Right atrium auricular region (tissue), 2 donors: ENCODE measurements at regions not wholly inside any gene's neighbourhood (a gene's known extent, or its start where the extent isn't known, plus 50 kb on each side); places are given as distances from the start of the nearest gene placed in this dataset.

ENCODE experiments used
- DNase-seq: peaks from one replicate; pipeline ENCODE4 v3.0.0-alpha.2; 2019; ENCODE audit warnings: low spot score
- H3K27ac ChIP-seq, 2 donors: fragments of 200-600 bp; sonication (generic); 1 replicate in 1 of 2; 2 replicates in 1 of 2; pipeline ENCODE4 v1.5.1; 2016 to 2019
- H3K27me3 ChIP-seq, 2 donors: fragments of 200-600 bp; sonication (generic); one replicate each; pipeline versions ENCODE4 v1.5.1 to v1.6.0; 2017 to 2019
- H3K36me3 ChIP-seq: fragments of 200-600 bp; sonication (generic); one replicate; pipeline ENCODE4 v1.5.1; 2016
- H3K4me1 ChIP-seq, 2 donors: fragments of 200-600 bp; sonication (generic); one replicate each; pipeline versions ENCODE4 v1.5.1 to v1.6.0; 2017 to 2019
- H3K4me3 ChIP-seq, 2 donors: fragments of 200-600 bp; sonication (generic); 1 replicate in 1 of 2; 2 replicates in 1 of 2; pipeline ENCODE4 v1.5.1; 2017 to 2019; ENCODE audit warnings: mild to moderate bottlenecking in 1 of 2, moderate library complexity in 1 of 2
- H3K9me3 ChIP-seq, 2 donors: fragments of 200-600 bp; sonication (generic); one replicate each; pipeline ENCODE4 v1.5.1; 2019
- CTCF ChIP-seq, 2 donors: fragments of 200-600 bp; sonication (generic); IDR thresholded peaks; one replicate each; pipeline ENCODE4 v1.5.1; 2019; ENCODE audit warnings: antibody characterized with exemption in 2 of 2

DNA sequence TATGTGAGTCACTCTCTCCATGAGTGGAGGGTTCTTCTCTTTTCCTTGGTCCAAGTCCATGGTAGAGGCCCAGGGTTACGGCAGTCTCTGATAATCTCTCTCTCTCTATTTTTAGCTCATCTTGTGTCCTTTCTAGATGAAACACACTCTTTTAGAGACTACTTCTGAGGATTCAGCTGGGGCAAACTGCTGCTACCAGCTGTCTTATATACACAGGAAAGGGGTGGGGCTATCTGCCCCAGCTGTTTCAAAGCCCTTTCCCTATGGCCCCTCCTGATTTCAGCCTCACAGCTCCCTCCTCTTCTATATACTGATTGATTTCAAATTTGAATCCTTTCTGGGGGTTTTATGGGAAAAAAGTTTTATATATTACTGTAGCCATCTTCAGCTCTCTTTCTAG is 324.8 kb downstream of the RWDD3 start:
- Histone ChIP-seq H3K4me1 (no peaks in the 10 kb centered on the region), H3K36me3 (no peaks in the 10 kb centered on the region), H3K9me3 (peaks cover 0 to 8% of the 10 kb centered on the region in 2 donors), H3K27me3 (no peaks in the 10 kb centered on the region), H3K27ac (no peak overlapping the region), H3K4me3 (no peak overlapping the region)
- TF ChIP-seq CTCF (IDR thresholded peaks at IDR 0.05): no peak
- DNase-seq: no peak

- no peaks in the 10 kb centered on the region for H3K4me1 ChIP-seq
- H3K27ac ChIP-seq: no peak overlapping the region
- TF ChIP-seq CTCF (IDR thresholded peaks at IDR 0.05): no peak
- H3K36me3 ChIP-seq: no peaks in the 10 kb centered on the region
- H3K27me3 ChIP-seq: no peaks in the 10 kb centered on the region
- DNase-seq: no peak
- no peak overlapping the region for H3K4me3 ChIP-seq
- peaks cover 0 to 3% of the 10 kb centered on the region in 2 donors for H3K9me3 ChIP-seq
Measured at GRCh38 chr1:95561346-95561745, 327.3 kb downstream of the RWDD3 start.

DNA sequence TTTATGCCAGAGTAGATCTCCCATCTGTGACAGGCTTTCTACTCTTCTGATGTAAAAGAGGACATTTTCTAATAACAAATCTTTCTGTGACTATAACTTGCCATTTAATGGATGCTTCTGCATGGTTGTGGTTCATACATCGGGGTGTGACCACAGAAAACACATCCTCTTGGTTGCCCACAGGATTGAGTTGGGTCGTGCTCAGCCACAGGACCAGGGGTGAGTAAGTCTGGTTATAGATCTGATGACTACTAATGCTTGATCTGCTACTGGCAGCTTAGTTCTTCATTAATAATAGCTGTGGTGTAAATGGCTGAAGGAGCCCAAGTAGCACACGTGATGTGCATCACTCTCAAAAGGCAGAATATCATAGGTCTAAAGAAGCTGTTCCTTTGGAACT is 328.2 kb downstream of the RWDD3 start:
- Histone ChIP-seq H3K36me3 (no peaks in the 10 kb centered on the region), H3K27ac (no peak overlapping the region), H3K9me3 (no peaks in the 10 kb centered on the region), H3K4me1 (no peaks in the 10 kb centered on the region), H3K27me3 (no peaks in the 10 kb centered on the region), H3K4me3 (no peak overlapping the region)
- no peak for DNase-seq
- TF ChIP-seq CTCF (IDR thresholded peaks at IDR 0.05): no peak

GRCh38 chr1:95572002-95572401 is 338.0 kb downstream of the RWDD3 start:
- H3K27me3 ChIP-seq: no peaks in the 10 kb centered on the region
- H3K36me3 ChIP-seq: no peaks in the 10 kb centered on the region
- H3K27ac ChIP-seq: no peak overlapping the region
- H3K4me1 ChIP-seq: no peaks in the 10 kb centered on the region
- no peak for TF ChIP-seq CTCF (IDR thresholded peaks at IDR 0.05)
- no peak overlapping the region for H3K4me3 ChIP-seq
- no peak for DNase-seq
- no peaks in the 10 kb centered on the region for H3K9me3 ChIP-seq

GRCh38 chr1:95572962-95573361 is 339.0 kb downstream of the RWDD3 start:
- no peaks in the 10 kb centered on the region for H3K9me3 ChIP-seq
- no peak for DNase-seq
- no peak for TF ChIP-seq CTCF (IDR thresholded peaks at IDR 0.05)
- no peaks in the 10 kb centered on the region for H3K4me1 ChIP-seq
- H3K4me3 ChIP-seq: no peak overlapping the region
- no peaks in the 10 kb centered on the region for H3K36me3 ChIP-seq
- H3K27ac ChIP-seq: no peak overlapping the region
- no peaks in the 10 kb centered on the region for H3K27me3 ChIP-seq

DNA sequence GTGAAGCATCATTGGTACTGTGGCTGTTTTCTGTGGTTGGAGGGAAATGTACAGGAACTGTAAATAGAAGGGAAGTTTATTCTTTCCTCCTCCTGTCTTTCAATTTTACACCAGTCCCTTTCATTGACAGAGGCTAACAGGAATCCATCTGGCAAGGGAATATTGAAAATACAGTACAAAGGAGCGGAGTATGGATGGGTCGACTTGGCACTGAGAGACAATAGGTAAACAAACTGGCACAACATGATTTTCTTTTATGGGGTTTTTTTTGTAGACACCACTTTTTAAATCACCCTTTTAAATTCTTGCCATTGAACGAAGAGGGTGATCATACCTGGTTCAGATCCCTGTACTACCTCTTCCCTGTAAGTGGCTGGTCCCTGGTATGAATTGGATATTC is 341.3 kb downstream of the RWDD3 start:
- no peak overlapping the region for H3K27ac ChIP-seq
- no peaks in the 10 kb centered on the region for H3K9me3 ChIP-seq
- DNase-seq: no peak
- no peak overlapping the region for H3K4me3 ChIP-seq
- TF ChIP-seq CTCF (IDR thresholded peaks at IDR 0.05): no peak
- H3K36me3 ChIP-seq: no peaks in the 10 kb centered on the region
- H3K4me1 ChIP-seq: no peaks in the 10 kb centered on the region
- H3K27me3 ChIP-seq: no peaks in the 10 kb centered on the region
